ENCODE measurements at regions not wholly inside any gene's neighbourhood (a gene's known extent, or its start where the extent isn't known, plus 50 kb on each side); places are given as distances from the start of the nearest gene placed in this dataset.

GRCh38 chr14:32005628-32006027 lies 71.5 kb upstream of the ARHGAP5 start:
- no peak for TF ChIP-seq FOXM1 (IDR thresholded peaks at IDR 0.05; ENCODE audit: borderline replicate concordance)
- TF ChIP-seq FOXK2 (IDR thresholded peaks at IDR 0.05) = no peak
- TF ChIP-seq, protein P1, sequence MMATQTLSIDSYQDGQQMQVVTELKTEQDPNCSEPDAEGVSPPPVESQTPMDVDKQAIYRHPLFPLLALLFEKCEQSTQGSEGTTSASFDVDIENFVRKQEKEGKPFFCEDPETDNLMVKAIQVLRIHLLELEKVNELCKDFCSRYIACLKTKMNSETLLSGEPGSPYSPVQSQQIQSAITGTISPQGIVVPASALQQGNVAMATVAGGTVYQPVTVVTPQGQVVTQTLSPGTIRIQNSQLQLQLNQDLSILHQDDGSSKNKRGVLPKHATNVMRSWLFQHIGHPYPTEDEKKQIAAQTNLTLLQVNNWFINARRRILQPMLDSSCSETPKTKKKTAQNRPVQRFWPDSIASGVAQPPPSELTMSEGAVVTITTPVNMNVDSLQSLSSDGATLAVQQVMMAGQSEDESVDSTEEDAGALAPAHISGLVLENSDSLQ (IDR thresholded peaks at IDR 0.05) = no peak
- no peak for TF ChIP-seq HDGF (IDR thresholded peaks at IDR 0.05; ENCODE audit: borderline replicate concordance)
- TF ChIP-seq ELF4 (IDR thresholded peaks at IDR 0.05) = no peak
- TF ChIP-seq TARDBP (IDR thresholded peaks at IDR 0.05) = no peak
- no peak for TF ChIP-seq BHLHE40 (IDR thresholded peaks at IDR 0.05; ENCODE audit: borderline replicate concordance)

Measured in HEK293T (cell line).